ENCODE measurements at regions not wholly inside any gene's neighbourhood (a gene's known extent, or its start where the extent isn't known, plus 50 kb on each side); places are given as distances from the start of the nearest gene placed in this dataset.

DNA sequence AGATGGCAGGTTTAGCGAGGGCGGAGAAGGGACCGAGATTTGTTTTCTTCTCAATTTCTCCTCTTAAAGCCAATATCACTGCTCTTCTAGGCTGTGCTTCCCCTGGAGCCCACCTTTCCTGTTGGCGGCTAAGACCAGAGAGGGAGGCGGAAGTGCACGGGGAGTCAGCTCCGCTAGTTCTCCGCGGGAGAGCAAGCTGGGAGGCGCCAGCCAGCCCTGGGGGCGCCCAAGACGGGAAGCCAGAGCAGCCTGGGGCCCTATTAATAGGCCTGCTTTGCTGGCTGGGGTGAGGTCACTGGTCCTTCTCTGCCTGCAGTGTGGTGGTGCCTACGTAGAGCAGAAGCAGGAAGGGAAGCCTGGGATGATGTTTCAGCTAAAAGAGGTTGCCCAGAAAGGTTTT is 61.6 kb downstream of the LSM5 start:
- DNase-seq = no peak

DNA sequence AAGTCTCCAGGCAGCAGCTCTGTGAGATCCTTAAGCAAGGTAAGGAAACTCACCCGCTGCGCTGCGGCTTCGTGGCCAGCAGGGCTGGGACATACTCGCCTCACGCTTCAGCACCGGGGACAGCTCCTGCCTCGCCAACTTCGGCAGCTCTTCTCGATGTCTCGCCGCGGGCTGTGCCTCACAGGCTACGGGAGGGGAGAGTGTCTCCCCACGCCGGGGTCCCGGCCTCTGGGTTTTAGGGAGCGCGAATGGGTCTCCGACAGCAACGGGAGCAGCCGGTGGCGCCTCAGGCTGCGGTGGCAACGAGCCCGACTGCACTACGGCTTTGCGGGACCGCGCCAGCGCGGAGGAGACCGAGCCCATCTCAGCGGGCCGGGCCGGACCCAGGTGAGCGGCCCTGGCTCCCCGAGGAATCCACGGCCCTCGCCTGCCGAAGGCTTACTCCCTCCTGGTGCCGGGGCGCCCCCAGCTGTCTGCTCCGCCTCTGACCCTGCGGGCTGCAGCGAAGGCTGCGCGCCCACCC is 62.4 kb downstream of the LSM5 start:
- peak; percentile 67 to 70 for DNase-seq

DNA sequence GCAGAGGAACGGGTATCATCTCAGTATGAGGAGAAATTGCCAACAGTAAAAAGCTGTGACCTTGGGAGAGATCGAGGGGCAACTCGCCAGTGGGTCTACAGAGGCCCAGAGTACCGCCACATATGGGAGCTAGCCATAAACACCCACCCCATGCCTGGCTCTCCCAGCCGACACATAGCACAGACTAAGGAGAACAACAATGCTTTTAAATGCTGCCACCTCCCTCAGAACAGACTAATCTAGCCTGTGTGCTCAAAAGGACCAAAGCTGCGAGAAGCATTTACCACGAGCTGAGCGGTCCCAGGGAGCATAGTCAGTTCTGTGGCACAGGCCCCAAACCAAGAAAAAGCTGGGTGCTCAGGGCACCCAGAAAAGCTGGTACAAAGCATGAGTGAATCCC is 73.3 kb downstream of the LSM5 start:
- no peak for DNase-seq

DNA sequence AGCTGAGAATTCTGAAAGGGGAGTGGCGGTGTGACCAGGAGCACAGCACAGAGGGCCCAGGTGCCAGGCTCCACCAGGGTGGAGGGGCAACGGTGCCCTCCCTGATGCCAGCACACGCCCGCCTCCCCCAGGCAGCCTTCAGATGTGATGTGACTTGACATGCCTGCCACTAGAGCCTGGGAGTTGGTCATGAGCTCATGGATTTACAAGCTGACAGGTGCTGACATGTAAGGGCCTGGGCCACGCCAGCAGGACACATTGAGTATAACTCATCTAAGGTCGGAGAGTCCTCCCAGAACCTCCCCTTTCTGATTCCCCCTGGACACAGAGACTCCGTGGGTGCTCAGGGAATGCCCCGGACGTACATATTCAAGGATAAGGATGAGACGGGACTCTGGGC is 74.2 kb downstream of the LSM5 start:
- DNase-seq = no peak

DNA sequence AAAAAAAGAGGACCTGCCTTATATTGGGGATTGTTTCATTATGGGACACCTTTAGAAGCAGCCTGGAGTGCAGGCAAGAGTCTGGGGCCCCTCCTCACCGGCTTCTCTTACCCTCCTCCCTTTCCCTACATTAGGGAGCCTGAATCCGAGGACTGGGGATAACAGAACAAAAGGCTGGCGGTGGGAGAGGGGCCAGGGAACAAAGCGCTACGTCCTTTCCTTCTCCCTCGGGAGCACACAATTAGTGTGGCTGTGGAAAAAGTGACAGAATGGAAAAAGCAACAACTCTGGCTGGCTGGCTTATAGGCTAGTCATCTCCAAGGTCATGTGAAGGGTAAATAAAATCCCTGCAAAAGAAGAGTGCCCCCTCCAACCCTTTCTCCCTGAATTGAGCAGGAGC is 74.7 kb downstream of the LSM5 start:
- no peak for DNase-seq

DNA sequence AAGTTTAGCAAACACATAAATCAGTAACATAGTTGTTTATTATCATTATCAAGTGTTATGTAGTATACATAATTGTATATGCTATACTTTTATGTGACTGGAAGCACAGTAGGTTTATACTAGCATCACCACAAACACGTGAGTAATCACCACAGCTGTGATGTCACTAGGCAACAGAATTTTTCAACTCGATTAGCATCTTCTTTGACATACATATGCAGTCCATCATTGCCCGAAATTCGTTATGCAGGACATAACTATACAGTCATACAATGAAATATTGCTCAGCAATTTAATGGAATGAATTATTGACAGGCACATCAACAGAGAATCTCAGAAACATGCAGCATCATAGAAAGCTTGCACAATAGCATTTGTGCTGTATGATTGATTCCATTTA is 77.7 kb downstream of the LSM5 start:
- no peak for DNase-seq

DNA sequence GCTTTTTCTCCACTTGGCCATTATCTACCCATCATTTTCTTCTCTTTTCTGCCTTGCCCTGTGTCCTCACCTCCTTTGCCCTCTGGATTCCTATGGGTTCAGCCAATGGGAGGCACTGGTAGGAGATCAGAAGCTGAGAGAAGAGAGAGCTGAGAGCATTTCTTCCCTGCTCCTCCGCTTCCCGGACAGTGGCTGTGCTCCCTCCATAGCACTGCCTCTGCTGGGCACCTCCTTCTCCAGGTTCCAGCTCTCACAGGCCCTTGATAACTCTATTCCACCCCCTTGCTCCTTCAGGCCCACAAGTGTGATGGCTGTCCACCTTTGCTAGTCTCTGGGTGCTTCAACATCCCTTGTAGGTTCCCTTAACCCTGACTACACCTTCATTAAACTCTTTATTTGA is 79.6 kb downstream of the LSM5 start:
- no peak for DNase-seq

DNA sequence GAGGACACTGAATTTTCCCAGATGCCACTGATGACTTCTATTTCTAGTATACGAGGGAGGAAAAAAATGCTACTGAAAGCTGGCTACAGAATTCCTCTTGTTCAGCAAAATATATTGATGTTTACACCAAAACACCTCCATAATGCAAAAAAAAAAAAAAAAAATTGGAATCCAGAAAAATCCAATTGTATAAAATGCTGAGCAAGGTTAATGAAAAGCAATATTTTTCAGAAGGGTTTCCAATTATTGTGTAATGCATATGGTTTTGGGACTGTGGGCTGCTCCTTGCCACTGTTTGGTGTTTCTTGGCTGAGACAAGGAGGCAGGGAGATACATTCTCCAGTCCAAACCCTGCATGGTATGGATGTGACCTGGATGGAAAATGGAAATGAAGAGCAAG is 83.8 kb downstream of the LSM5 start:
- no peak for DNase-seq

DNA sequence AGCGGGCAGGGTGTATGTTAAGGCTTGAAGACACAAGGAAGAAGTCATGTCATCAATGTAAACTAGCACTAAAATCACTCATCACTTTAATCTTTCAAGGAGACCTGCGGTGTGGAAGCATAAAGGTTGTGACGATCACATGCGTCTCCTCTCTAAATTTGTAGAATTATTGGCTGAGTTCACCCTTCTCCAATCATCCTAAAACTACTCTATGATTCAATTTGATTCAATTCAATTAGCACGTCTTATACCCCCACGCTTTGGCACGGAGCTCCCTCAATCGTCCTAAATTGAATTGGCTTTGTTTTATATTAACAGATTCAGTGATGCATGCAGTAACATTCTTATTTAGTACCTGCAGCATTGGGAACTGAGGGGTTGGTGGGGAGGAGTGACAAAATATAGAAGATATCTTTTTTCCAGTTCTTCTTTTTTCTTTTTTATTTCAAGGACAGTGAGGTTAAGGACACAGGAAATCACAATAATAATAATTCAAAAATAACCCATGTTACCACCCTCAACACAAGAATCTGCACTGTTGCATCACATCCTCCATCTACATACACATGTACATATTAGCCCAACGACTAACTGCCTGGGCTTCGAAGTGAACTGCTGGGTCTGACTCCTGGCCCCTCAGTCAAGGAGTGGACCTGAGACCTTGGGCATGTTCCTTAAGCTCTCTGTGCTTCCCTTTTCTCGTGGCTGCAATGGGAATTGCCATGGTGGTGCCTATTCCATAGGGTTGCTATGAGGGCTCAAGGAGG is 86.5 kb downstream of the LSM5 start:
- DNase-seq = no peak

DNA sequence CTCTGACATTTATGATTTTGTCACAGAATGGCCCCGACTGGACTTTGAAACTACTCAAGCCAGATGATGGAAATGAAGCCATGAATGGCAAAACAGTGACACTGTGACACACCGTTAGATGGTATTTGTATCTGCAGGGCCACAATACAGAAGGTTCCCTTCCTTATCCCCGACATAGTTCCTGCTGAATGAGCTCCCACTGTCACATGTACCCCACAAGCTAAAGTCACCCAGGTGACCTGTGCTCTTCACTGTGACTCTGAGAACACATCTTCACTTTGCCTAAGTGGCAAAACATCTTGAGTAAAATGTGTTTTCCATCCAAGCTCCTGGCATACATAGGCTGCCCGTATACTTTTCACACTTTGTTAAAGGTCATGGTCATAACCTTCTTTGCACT is 89.5 kb downstream of the LSM5 start:
- DNase-seq = no peak

DNA sequence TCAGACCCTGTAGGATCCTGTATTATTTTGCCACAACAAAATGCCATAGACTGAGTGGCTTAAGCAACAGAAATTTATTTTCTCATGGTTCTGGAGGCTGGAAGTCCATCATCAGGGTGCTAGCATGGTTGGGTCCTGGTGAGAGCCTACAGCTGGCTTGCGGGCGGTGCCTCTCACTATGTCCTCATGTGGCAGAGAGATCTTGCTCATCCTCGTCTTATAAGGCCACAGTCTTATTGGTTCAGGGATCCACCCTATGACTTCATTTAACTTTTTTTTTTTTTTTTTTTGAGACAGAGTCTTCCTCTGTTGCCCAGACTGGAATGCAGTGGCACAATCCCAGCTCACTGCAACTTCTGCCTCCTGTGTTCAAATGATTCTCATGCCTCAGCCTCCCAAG is 90.9 kb downstream of the LSM5 start:
- no peak for DNase-seq

DNA sequence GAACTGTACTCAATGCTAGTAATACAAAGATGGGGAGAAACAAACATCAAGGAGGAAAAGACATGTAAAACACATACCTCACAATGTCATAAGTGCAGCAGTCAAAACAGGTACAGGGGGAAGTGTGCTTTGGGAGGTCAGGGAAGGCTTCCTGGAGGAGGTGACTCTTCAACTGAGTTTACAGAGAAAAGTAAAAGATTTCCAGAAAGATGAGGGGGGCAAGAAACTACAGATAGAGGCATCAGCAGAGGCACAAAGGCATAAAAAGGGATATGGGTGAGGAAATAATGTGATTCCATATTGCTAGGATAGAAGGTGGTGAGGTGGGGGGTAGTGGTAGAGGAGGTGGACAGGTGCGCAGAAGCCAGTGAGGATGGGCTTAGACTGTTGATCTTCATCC is 95.0 kb downstream of the LSM5 start:
- no peak for DNase-seq

DNA sequence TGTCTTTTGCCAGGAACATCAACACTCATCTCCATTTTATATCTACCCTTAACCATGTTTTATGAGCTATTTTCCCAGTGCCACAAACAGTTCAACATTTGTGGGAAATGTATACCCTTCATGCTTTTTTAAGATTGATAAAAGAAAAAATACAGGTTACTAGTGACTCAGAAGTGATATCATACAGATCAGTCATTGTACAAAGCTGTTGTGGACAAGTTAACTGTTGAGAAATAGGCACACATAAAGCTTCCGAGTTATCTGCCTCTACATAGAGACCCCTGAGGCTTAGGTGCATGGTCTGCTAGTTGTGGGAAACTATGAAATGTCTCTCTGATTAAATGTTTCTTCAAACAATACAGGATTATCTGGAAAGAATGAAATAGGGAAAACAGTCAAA is 96.3 kb downstream of the LSM5 start:
- DNase-seq = no peak

DNA sequence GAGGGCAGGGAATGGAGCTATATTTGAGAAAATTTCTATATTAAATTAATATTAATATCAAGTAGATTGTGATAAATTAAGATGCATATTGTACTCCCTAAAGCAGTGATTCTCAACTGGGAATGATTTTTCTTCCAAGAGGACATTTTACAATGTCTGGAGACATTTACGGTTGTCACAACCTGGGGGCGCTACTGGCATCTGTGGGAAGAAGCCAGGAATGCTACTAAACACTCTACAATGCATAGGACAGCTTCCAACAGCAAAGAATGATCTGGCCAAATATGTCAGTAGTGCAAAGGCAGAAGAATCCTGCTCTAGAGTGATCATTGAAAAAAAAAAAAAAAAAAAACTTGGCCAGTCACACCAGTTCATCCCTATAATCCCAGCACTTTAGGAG is 100.0 kb downstream of the LSM5 start:
- no peak for DNase-seq

DNA sequence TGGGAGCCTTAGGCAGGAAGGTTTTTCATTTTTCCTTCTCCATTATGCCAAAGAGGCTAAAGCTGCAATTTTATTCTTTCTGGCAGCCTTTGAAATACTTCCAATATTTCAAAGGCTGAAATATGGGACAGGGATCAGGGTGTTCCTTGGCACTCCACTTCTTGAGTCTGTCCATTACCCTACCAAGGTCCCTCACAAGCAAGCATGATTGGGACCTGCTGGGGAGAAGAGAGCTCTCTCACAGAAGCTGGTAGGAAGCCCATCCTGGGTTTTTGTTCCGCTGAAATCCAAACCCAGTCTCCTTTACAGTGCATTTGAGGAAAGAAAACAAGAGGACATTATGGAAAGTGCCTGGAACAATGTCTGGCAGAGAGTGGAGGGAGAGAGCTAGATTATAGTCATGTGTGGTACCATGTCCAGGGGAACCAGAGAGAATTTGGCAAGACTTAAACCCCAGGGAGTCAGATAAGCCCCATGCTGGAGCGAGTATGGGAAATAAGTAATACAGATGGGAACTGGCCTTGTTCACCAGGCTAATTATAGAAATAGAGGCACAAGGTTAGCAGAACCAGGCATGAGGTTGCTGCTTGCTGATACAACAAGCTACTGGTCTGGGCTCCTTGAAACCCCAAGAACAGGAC is 104.7 kb downstream of the LSM5 start:
- DNase-seq = no peak

DNA sequence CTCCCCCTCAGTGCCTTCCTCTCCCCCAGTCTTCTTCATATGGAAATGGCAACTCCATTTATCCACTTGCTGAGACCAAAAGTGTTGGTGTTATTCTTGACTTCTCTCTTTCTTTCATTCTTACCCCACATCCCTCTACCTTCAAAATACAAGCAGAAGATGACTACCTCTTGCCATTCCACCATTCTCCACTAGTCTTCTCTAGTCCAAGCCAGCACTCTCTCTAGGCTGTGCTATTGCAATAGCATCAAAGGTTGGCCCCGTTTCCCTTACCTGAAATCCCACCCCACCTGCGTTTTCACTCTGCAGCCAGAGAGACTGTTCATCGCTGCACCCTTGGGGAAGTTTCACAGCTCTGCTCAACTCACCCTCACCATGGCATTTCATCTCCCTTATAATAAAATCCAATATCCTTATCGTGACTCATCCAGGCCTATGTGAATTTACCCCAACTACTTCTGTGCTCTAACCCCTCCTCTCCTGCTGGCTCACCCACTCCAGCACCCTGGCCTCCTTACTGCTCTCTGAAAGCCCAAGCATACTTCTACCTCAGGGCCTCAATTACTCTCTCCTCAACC is 109.1 kb downstream of the LSM5 start:
- DNase-seq = no peak

DNA sequence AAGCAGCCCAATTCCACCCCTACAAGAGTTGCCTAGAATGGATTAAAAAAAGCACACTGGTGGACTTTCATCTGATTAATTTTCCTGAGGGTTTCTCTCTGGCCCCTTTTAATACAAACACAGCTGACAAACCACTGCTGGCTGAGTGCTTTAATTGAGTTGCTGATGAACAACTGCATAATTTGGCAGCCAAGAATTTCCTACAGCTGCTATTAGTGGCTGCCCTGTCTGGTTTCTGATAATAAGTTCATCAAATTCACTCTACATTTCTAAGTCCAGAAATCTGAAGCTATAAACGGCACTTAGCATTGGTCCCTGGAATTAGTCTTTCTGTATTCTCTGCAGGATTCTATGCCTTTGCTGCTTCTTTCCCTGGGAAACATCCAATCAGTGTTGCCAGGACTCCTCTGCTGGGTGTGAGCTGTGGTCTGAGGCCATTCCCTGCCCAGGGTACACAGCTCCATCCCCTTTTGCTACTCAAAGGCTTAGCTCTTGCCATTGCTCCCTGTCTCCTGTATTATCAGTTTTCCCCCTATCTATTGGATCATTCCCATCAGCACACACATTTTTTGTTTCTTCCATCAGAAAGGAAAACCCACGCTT is 110.6 kb downstream of the LSM5 start:
- DNase-seq = no peak

DNA sequence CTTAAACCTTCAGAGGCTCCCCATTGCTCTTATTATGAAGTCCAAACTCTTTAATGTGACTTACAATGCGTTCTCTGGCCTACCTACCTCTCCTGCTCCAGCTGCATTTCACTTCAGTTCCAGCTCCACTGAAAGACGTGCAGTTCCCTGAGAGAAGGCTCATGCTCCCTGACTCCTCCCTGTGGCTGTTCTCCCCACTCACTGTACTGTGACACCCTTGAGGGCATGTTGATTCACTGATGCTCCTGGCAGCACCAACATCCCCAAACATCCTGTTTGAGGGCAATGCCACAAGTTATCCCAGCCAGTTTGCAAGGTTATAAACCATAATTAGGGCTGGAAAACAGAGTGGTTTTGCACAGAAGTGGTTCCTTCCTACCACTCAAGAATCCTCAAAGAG is 111.2 kb downstream of the LSM5 start:
- DNase-seq = no peak

DNA sequence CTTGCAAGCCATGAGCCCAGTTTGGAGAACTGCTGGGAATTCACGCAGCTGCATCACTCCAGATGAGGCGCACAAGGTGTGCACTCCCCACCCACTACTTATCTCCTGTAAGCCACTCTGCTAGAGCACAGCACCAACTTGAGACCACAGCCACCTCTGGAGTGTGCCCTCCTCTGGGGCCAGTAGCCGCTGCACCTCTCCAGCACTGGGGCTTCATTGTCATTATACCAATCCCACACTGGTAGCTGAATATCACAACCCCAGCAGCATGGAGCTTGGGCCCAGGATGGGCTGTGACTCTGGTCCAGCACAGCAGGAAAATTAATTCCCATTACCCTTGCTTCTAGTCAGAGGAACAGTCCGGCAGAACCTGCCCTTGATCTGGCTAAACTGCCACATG is 125.6 kb downstream of the LSM5 start:
- DNase-seq = no peak

DNA sequence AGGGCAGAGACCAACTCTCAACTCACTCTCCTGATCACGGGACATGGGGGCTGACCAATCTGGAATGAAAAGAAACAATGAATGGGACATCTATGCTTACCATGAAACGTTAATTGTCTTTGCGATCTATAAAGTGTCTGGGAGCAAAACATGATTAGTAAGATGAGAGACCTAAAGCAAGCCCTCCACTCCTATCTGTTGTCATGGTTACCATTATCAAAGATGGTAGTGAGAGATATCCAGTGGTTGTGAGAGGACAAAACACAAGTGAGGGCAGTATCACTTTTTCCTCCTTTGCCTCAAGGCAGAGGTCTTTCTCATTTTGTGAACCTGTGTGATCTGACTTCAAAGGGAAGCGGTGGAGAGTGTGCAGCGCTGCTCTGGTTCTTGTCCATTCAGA is 130.1 kb downstream of the LSM5 start:
- no peak for DNase-seq

DNA sequence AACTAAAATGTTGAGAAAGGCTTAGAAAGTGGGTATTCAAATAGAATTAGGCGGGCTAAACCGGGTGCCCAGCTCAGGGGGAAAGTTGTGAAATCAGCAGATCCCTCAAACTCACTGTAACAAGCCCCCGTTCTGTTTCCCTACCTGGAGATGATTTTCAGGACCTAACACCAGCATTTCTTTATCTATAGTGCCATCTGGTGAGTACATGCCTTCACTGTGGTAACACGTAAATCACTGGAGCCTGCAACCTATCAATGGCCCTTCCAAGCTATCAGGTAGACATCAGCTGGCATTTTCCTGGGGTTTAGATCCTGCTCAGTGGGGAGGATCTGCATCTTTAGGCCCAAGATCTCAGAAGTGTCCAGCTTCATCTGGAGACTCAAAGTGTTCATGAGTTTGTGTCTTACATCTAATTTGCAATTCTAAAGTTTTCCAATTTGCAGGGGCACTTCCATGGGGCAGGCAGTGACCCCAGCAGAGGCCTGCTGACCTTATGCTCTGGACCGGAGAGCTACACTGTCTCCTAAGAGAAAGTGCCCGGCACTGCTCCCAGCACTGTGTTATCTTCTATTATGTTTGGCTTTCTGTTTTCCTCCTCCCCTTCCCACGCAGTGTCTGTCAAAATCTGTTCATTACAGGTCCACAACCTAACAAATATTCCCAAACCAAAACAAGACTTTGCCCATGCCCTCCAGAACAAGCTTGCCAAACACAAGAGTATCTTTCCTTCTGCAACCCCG is 132.5 kb downstream of the LSM5 start:
- no peak for DNase-seq

DNA sequence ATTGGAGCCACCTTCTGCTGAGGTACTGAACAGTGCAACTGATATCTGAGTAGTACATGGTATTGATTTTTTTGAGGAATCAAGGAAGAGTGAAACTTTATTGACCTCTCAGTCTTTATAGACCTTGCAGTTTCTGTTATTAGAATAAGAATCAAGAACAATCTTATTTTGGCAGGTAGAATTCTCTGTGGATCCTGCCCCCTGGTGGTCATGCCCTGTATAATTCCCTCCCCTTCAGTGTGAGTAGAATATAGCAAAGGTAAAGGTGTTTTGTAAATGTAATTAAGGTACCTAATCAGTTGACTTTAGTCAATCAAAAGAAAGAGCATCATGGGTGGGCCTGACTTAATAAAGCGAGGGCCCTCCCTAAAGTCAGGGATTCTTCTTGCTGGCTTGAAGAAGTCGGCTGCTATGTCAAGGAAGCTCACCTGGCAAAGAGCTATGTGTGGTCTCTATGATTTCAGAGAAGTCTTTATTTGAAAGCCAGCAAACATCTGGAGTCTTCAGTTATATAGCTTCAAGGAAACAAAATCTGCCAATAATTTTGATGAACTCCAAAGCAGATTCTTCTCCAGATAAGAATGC is 142.8 kb downstream of the LSM5 start:
- DNase-seq = peak; percentile 41 to 52

DNA sequence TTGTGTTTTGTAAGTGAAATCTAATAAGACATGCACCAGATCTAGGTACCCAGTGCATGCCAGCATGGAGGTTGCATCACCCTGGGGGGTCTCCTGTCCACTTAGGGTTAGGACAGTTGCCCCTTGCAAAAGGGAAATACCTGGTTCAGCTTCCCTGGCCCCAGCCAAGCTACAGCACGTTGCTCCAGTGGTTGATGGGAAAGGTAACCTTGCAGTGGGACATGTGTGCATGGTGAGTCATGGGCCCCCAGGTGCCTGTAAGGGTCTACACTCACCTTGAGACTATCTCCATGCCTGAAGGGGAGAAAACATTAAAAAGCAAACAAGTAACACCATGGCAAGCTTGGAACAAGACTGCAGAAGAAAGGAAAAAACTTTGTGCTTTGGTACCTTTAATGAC is 143.9 kb downstream of the LSM5 start:
- DNase-seq = no peak
